LNCaP clone FGC (cell line): ENCODE measurements at regions not wholly inside any gene's neighbourhood (a gene's known extent, or its start where the extent isn't known, plus 50 kb on each side); places are given as distances from the start of the nearest gene placed in this dataset.

Source experiments
- DNase-seq: peaks from one replicate; pipeline ENCODE4 v3.0.0-alpha.2; 2011; ENCODE audit warnings: low read depth
- H3K4me3 ChIP-seq: 2 replicates; pipeline ENCODE4 v1.5.1; 2011; ENCODE audit warnings: mild to moderate bottlenecking, low read depth, low read length, control low read depth
- TF ChIP-seq, protein P1 (sequence below): IDR thresholded peaks from 2 replicates; pipeline ENCODE4 v1.5.1; 2012; ENCODE audit warnings: mild to moderate bottlenecking; ENCODE audit not compliant: control insufficient read depth, insufficient read depth; ENCODE audit errors: extremely low read depth

GRCh38 chr4:164337219-164337944 lies 416.5 kb upstream of the SMIM31 start:
- TF ChIP-seq, protein P1, sequence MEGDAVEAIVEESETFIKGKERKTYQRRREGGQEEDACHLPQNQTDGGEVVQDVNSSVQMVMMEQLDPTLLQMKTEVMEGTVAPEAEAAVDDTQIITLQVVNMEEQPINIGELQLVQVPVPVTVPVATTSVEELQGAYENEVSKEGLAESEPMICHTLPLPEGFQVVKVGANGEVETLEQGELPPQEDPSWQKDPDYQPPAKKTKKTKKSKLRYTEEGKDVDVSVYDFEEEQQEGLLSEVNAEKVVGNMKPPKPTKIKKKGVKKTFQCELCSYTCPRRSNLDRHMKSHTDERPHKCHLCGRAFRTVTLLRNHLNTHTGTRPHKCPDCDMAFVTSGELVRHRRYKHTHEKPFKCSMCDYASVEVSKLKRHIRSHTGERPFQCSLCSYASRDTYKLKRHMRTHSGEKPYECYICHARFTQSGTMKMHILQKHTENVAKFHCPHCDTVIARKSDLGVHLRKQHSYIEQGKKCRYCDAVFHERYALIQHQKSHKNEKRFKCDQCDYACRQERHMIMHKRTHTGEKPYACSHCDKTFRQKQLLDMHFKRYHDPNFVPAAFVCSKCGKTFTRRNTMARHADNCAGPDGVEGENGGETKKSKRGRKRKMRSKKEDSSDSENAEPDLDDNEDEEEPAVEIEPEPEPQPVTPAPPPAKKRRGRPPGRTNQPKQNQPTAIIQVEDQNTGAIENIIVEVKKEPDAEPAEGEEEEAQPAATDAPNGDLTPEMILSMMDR, result no peak
- DNase-seq, result no peak

GRCh38 chr4:164343472-164343976 lies 410.4 kb upstream of the SMIM31 start:
- DNase-seq, result no peak
- H3K4me3 ChIP-seq, result no peak overlapping the region
- TF ChIP-seq, protein P1, result no peak

More at GRCh38 chr4:164337219-164337944, 416.5 kb upstream of the SMIM31 start:
- H3K4me3 ChIP-seq, result no peak overlapping the region

- no peak for DNase-seq
- no peak overlapping the region for H3K4me3 ChIP-seq
- TF ChIP-seq, protein P1, result no peak
These were observed 408.2 kb upstream of the SMIM31 start for GRCh38 chr4:164345756-164346155.

DNA sequence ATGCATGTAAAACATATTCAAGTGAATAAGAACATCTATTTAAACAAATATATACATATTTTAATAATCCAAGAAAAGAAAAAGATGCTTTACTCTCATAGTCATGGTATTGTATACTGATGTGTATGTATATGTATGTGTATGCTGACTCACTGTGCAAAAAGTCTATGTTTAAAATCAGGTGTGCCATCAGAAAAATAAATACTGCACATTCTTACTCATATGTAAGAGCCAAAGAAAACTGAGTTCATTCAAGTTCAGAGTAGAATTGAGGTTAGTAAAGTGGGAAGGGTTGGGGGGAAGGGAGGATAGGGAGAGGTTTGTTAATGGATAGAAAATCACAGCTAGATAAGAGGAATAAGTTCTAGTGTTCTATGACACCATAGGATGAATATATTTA lies 403.9 kb upstream of the SMIM31 start:
- TF ChIP-seq, protein P1, result no peak
- peak overlapping the region; percentile 61 for H3K4me3 ChIP-seq
- no peak for DNase-seq

- peak overlapping the region; percentile 61 for H3K4me3 ChIP-seq
- DNase-seq, result peak; percentile 13
These were observed 403.2 kb upstream of the SMIM31 start for GRCh38 chr4:164350716-164351115.

DNA sequence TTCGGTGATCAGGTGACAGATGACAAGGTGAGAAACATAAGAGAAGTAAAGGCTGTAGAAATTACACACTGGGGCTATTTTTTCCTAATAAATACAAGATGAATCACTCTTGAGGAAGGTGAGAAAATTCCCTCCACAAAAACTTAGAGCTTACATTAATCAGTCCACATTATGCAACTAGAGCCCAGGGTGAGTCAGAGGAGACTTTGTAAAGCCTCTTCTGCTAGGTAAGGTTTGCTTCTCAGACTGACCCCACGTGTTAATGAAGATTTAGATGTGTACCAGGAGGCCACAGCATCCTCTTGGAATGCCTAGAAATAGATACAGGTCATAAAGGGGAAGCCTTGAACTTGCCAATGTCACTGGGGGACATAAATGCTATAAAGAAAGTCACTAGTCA lies 396.0 kb upstream of the SMIM31 start:
- H3K4me3 ChIP-seq, result no peak overlapping the region
- DNase-seq, result no peak
- TF ChIP-seq, protein P1, result no peak

- no peak for DNase-seq
- TF ChIP-seq, protein P1, result no peak
- H3K4me3 ChIP-seq, result no peak overlapping the region
These were observed 395.5 kb upstream of the SMIM31 start for GRCh38 chr4:164358400-164358799.
